Mammary epithelial cell (primary cell): ENCODE measurements at regions not wholly inside any gene's neighbourhood (a gene's known extent, or its start where the extent isn't known, plus 50 kb on each side); places are given as distances from the start of the nearest gene placed in this dataset.

Experiments used
- CTCF ChIP-seq, 2 donors: IDR thresholded peaks in 1 of 2; conservative IDR thresholded peaks in 1 of 2; 2 replicates each; pipeline ENCODE4 v1.5.1; 2011 to 2012; ENCODE audit warnings: inconsistent platforms in 2 of 2, low read length in 2 of 2, mild to moderate bottlenecking in 2 of 2, control low read depth in 1 of 2, low read depth in 1 of 2; ENCODE audit not compliant: insufficient read depth in 1 of 2; ENCODE audit errors: extremely low read depth in 1 of 2
- EZH2 ChIP-seq: IDR thresholded peaks from 2 replicates; pipeline ENCODE4 v1.6.1; 2012; ENCODE audit warnings: low read length, inconsistent platforms, borderline replicate concordance

DNA sequence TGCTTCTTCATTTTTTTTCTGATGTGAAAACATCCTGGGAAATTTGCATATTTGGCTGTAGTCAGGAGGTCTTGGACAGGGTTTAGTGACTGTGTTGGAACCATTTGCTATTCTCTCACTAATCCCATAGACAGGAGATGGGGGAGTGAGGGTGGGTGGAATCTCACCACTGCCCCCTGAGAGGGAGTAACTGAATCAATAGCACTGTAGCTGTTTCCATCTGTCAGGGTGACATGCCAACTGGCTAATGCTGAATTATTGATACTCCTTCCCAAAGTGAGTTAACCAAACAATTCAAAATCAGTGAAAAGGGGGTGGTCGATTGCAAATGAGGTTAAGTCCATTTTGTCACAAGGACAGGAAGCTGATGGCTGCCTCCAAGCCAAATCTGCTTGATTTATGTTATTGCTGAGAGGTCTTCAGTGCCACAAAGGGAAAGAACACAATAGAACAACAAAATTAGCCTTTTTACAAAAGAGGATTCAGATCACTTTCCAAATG lies 55.1 kb upstream of the B3GAT2 start:
- TF ChIP-seq CTCF (conservative IDR thresholded peaks at IDR 0.05 in 1 of 2, IDR thresholded peaks at IDR 0.05 in 1 of 2; ENCODE audit: extremely low read depth in 1 of 2, insufficient read depth in 1 of 2, low read depth in 1 of 2, low read length in 2 of 2) (no peak), EZH2 (no peak)
